ENCODE measurements at regions not wholly inside any gene's neighbourhood (a gene's known extent, or its start where the extent isn't known, plus 50 kb on each side); places are given as distances from the start of the nearest gene placed in this dataset.

- DNase-seq, result no peak
These were observed 238.2 kb upstream of the KLF14 start for GRCh38 chr7:130972201-130972600.

- no peak for DNase-seq
These were observed 239.6 kb upstream of the KLF14 start for GRCh38 chr7:130973637-130974036.

- DNase-seq, result no peak
These were observed 240.2 kb upstream of the KLF14 start for GRCh38 chr7:130974169-130974568.

- DNase-seq, result no peak
These were observed 240.8 kb upstream of the KLF14 start for GRCh38 chr7:130974794-130975193.

GRCh38 chr7:130975731-130976130, 241.7 kb upstream of the KLF14 start:
- no peak for DNase-seq

GRCh38 chr7:130982160-130982638, 248.2 kb upstream of the KLF14 start:
- peak; percentile 76 for DNase-seq

- DNase-seq, result no peak
These were observed 248.6 kb upstream of the KLF14 start for GRCh38 chr7:130982651-130983050.

- DNase-seq, result no peak
These were observed 251.4 kb upstream of the KLF14 start for GRCh38 chr7:130985361-130985760.

GRCh38 chr7:130986261-130986690, 252.3 kb upstream of the KLF14 start:
- DNase-seq, result no peak

GRCh38 chr7:130987092-130987491, 253.1 kb upstream of the KLF14 start:
- no peak for DNase-seq

- DNase-seq, result no peak
These were observed 254.4 kb upstream of the KLF14 start for GRCh38 chr7:130988443-130988842.

GRCh38 chr7:130989101-130989795, 255.2 kb upstream of the KLF14 start:
- no peak for DNase-seq

GRCh38 chr7:130990178-130990832, 256.3 kb upstream of the KLF14 start:
- DNase-seq, result no peak

GRCh38 chr7:130993671-130994365, 259.8 kb upstream of the KLF14 start:
- DNase-seq, result no peak

- DNase-seq, result no peak
These were observed 260.5 kb upstream of the KLF14 start for GRCh38 chr7:130994378-130995115.

- no peak for DNase-seq
These were observed 261.5 kb upstream of the KLF14 start for GRCh38 chr7:130995252-130996081.

GRCh38 chr7:130996205-130996832, 262.3 kb upstream of the KLF14 start:
- DNase-seq, result no peak

GRCh38 chr7:130996833-130997231, 262.8 kb upstream of the KLF14 start:
- DNase-seq, result peak; percentile 67

GRCh38 chr7:130998993-130999602, 265.1 kb upstream of the KLF14 start:
- no peak for DNase-seq

GRCh38 chr7:130999926-131000325, 265.9 kb upstream of the KLF14 start:
- DNase-seq, result no peak

GRCh38 chr7:131000389-131000788, 266.4 kb upstream of the KLF14 start:
- DNase-seq, result no peak
